Memory B cell (primary cell): ENCODE measurements at regions not wholly inside any gene's neighbourhood (a gene's known extent, or its start where the extent isn't known, plus 50 kb on each side); places are given as distances from the start of the nearest gene placed in this dataset.
"Not testable (repeated sequence)": the region's sequence is repeated elsewhere in the genome, so short reads cannot be mapped to it uniquely, and the experiment has no call there.

Source experiments
- ATAC-seq: fragments of 150-1000 bp; cut with Tn5 transposase; 2 replicates; pipeline ENCODE4 v1.10.0; 2021; ENCODE audit warnings: low read depth, mild to moderate bottlenecking, moderate library complexity
- DNase-seq, 2 donors: peaks; one replicate each; pipeline ENCODE4 v3.0.0; 2022; ENCODE audit warnings: low spot score in 2 of 2
- H3K27ac Mint-ChIP-seq: one replicate; pipeline ENCODE4 v1.8.0; 2022; ENCODE audit warnings: mild to moderate bottlenecking, moderate library complexity, mixed read lengths
- H3K27me3 Mint-ChIP-seq: one replicate; pipeline ENCODE4 v1.8.0; 2022; ENCODE audit warnings: mixed read lengths
- H3K36me3 Mint-ChIP-seq: one replicate; pipeline ENCODE4 v1.8.0; 2022; ENCODE audit warnings: mild to moderate bottlenecking, mixed read lengths
- H3K4me1 Mint-ChIP-seq: one replicate; pipeline ENCODE4 v1.8.0; 2022; ENCODE audit warnings: mixed read lengths
- H3K4me3 Mint-ChIP-seq: one replicate; pipeline ENCODE4 v1.8.0; 2022; ENCODE audit warnings: mild to moderate bottlenecking, moderate library complexity, mixed read lengths
- H3K9me3 Mint-ChIP-seq: one replicate; pipeline ENCODE4 v1.8.0; 2022; ENCODE audit warnings: mixed read lengths

DNA sequence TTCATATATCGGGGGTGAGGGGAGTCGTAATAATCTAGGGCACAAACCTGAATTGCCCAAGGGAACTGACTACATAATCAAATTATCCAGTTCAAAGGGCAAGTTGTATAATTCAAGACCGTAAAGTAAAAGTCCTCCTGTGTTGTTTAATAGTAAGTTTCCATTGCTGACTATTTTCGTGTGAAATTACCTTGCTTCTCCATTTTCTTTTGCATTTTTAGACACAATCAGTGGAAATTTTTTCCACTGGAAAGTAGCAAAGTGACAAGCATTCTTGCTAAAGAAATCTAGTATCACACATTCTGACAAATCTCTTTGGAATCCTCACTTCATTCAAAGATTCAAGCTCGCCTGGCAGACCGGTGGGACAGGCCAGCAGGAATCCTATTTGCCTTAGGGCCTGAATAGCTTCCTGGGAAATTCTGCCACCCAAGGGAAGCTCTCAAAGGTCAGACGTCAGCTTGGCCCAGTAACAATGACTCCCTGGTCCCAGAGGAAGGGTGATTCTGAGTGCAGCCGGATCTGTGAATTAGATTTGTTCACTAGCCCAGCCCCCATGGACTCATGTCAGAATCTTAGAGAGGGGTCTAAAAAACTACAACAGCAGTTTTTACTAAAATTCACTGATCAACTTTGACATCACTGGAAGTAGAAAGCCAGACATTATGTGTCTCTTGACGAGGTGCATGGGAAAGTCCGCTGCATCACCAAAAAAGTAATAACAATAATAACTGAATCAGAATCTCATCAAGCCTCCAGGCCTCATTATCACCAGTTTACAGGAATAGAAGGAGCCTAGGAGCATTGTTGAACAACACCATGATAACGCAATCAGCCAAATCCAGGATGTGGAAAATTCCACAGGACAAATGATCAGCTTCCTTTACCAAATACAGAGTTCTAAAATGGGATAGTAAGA, 161.0 kb downstream of the SKIDA1 start:
- no peak for DNase-seq
- Mint-ChIP-seq H3K27me3 (peaks cover 4% of the 10 kb centered on the region), H3K9me3 (peaks cover 1% of the 10 kb centered on the region), H3K36me3 (no peaks in the 10 kb centered on the region), H3K4me3 (no peak overlapping the region), H3K27ac (no peak overlapping the region), H3K4me1 (no peaks in the 10 kb centered on the region)
- no peak for ATAC-seq

DNA sequence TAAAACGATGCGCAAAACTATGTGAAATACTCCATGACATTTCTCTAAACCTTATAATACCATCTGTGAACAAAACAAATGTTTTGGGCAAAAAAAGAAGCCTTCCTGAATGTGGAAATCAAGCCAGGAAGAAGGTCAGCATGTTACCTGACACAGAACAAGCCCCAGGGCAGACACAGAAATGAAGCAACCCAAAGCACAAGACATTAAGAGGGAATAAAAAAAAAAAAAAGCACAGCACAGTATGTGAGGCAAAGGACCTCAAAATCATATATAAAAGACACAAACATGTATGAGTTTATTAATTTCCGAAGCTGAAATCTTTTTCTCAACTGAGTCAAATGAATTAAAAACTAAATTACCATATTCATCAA, 161.8 kb downstream of the SKIDA1 start:
- peaks cover 1% of the 10 kb centered on the region for H3K9me3 Mint-ChIP-seq
- no peaks in the 10 kb centered on the region for H3K4me1 Mint-ChIP-seq
- H3K4me3 Mint-ChIP-seq, result no peak overlapping the region
- DNase-seq, result no peak
- ATAC-seq, result no peak
- H3K36me3 Mint-ChIP-seq, result no peaks in the 10 kb centered on the region
- H3K27me3 Mint-ChIP-seq, result peaks cover 4% of the 10 kb centered on the region
- H3K27ac Mint-ChIP-seq, result no peak overlapping the region

DNA sequence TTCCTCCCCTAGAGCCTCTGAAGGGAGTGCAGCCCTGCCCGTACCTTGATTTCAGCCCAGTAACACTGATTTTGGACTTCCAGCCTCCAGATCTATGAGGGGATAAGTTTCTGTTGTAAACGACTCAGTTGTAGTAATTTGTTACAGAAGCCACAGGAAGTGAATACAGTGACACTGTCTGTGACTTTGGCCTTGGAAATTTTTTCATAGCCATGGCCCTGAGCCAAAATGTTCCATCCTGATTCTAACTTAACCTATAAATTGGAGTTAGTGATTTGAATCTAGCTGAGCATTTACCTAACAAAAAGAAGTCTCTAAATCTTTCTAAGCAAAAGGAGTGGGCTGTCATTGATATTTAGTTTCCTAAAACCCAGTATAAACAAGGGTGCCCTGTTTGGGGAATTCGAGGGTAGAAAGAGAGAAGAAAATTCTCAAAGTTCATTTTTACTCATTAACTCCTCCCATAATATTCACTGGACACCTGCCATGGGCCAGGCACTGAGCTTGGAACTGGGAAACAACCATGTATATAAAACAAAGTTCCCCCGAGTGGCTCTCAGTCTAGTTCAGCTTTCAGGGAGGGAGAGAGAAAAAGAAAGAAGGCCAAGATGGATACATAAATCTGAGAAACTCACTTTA, 162.3 kb downstream of the SKIDA1 start:
- H3K27me3 Mint-ChIP-seq, result peaks cover 4% of the 10 kb centered on the region

DNA sequence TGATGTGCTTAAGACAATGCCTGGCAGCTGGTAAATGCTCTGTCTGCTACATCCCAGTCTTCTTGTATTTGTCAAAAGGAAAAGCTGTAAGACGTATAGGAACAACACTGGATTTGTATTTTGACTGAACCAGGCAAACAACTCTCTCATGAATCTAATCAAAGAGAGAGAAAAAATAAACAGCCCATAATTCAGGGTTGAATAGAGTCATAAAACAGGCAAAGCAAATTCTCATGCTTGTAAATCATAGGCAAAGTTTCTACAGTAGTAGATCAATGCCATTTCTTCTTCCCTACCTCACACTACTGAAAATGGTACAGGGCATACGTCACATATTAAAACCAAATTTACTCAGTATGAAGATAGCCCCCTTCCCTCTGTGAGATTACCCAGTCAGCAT, 166.3 kb downstream of the SKIDA1 start:
- ATAC-seq (no peak), DNase-seq (no peak)
- H3K27ac Mint-ChIP-seq, result no peak overlapping the region
- peaks cover 2% of the 10 kb centered on the region for H3K27me3 Mint-ChIP-seq
- no peaks in the 10 kb centered on the region for H3K9me3 Mint-ChIP-seq
- no peak overlapping the region for H3K4me3 Mint-ChIP-seq
- H3K4me1 Mint-ChIP-seq, result no peaks in the 10 kb centered on the region
- no peaks in the 10 kb centered on the region for H3K36me3 Mint-ChIP-seq

More for the DNA sequence above, 162.3 kb downstream of the SKIDA1 start:
- DNase-seq (no peak), ATAC-seq (no peak)
- peaks cover 1% of the 10 kb centered on the region for H3K9me3 Mint-ChIP-seq
- no peak overlapping the region for H3K4me3 Mint-ChIP-seq
- H3K27ac Mint-ChIP-seq, result no peak overlapping the region
- no peaks in the 10 kb centered on the region for H3K36me3 Mint-ChIP-seq
- H3K4me1 Mint-ChIP-seq, result no peaks in the 10 kb centered on the region

DNA sequence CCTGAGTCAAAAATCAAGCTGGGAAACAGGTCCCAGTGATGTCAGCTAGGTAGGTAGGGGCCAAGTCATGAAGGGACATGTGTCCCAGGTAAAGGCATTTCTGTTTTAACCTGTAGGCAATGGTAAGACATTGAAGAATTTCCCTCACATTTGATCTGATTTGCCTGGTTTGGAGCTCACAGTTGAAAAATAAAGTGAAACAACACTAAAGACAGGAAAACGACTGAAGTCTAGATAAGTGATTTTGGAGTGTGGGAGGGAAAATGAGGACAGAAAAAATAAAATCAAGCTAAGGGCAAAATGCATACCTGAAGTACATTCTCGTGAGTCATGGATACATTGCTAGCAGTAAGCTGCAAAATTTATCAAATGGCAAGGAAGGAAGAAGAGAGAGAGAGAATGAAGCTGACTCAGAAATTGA, 169.9 kb downstream of the SKIDA1 start:
- no peak for DNase-seq
- Mint-ChIP-seq H3K9me3 (peaks cover 2% of the 10 kb centered on the region), H3K27ac (no peak overlapping the region), H3K4me3 (no peak overlapping the region), H3K4me1 (no peaks in the 10 kb centered on the region), H3K27me3 (no peaks in the 10 kb centered on the region), H3K36me3 (no peaks in the 10 kb centered on the region)
- no peak for ATAC-seq

DNA sequence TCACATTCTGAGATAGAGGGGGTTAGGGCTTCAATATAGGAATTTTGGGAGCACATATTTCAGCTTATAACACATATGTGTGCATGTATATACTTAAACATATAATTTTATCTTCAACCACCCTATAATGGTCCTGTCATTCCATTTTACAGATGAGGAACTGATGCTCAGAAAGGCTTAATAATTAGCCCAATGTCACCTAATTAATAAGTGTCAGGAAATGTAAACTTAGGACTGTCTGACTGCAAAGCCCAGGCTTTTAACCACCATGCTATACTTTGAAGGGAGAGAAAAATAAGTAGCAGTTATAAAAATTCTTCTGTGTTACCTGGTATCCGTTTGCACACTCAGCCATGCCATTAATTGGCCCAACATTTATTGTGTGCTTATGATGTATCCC, 172.6 kb downstream of the SKIDA1 start:
- peaks cover 1% of the 10 kb centered on the region for H3K36me3 Mint-ChIP-seq
- peaks cover 1% of the 10 kb centered on the region for H3K27me3 Mint-ChIP-seq
- no peak overlapping the region for H3K4me3 Mint-ChIP-seq
- H3K4me1 Mint-ChIP-seq, result no peaks in the 10 kb centered on the region
- H3K27ac Mint-ChIP-seq, result no peak overlapping the region
- H3K9me3 Mint-ChIP-seq, result peaks cover 2% of the 10 kb centered on the region
- no peak for ATAC-seq
- DNase-seq, result no peak

DNA sequence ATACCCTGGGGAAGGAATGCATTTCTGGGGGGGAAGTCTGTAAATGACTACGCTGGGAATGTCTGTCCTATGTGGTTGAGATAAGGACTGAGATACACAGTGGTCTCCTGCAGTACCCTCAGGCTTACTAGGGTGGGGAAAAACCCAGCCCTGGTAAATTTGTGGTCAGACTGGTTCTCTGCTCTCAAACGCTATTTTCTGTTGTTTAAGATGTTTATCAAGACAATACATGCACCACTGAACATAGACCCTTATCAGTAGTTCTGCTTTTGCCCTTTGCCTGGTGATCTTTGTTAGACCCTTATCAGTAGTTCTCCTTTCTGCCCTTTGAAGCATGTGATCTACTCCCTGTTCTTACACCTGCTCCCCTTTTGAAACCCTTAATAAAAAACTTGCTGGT, 173.9 kb downstream of the SKIDA1 start:
- H3K36me3 Mint-ChIP-seq, H3K27ac Mint-ChIP-seq, H3K4me3 Mint-ChIP-seq, H3K4me1 Mint-ChIP-seq, ATAC-seq, H3K9me3 Mint-ChIP-seq, DNase-seq, H3K27me3 Mint-ChIP-seq: not testable (repeated sequence)

DNA sequence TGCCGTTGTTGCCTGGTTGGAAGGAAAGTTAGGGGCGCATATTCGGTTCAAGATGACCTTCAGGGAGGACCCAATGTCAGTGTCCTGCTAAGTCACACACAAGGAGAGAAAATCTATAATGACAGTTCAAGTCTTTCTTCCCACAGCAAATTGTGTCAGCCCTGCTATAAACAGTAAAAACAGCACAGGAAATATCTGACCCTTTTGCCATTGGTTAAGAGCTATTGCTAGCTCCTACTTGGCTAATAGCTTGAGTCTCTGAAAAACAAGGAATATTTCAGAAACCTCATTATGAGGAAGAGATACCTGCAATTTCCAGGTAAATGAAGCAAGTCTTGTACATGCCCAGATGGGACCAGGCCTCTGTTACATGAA, 175.6 kb downstream of the SKIDA1 start:
- Mint-ChIP-seq H3K27ac (no peak overlapping the region), H3K27me3 (peaks cover 3% of the 10 kb centered on the region), H3K4me1 (no peaks in the 10 kb centered on the region), H3K4me3 (no peak overlapping the region), H3K36me3 (peaks cover 1% of the 10 kb centered on the region), H3K9me3 (peaks cover 5% of the 10 kb centered on the region)
- DNase-seq, result no peak
- ATAC-seq, result no peak

DNA sequence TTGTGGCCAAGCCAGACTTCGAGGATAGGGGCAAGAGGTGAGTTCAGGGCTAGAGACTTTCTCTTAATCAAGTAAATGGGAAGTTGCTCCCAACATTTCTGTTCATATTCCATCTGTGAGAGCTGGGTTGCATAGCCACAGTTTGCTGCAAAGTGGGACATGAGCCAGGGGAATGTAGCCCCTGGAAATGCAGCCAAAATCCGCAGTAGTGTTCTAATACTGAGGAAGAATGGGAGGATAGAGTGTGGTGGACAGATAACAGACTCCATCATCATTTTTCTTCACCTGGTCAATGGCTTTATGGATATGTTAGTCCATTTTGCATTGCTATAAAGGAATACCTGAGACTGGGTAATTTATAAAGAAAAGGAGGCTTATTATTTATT, 177.7 kb downstream of the SKIDA1 start:
- DNase-seq, result no peak
- Mint-ChIP-seq H3K4me3 (no peak overlapping the region), H3K9me3 (peaks cover 5% of the 10 kb centered on the region), H3K36me3 (peaks cover 1% of the 10 kb centered on the region), H3K4me1 (no peaks in the 10 kb centered on the region), H3K27ac (no peak overlapping the region), H3K27me3 (peaks cover 5% of the 10 kb centered on the region)
- no peak for ATAC-seq

DNA sequence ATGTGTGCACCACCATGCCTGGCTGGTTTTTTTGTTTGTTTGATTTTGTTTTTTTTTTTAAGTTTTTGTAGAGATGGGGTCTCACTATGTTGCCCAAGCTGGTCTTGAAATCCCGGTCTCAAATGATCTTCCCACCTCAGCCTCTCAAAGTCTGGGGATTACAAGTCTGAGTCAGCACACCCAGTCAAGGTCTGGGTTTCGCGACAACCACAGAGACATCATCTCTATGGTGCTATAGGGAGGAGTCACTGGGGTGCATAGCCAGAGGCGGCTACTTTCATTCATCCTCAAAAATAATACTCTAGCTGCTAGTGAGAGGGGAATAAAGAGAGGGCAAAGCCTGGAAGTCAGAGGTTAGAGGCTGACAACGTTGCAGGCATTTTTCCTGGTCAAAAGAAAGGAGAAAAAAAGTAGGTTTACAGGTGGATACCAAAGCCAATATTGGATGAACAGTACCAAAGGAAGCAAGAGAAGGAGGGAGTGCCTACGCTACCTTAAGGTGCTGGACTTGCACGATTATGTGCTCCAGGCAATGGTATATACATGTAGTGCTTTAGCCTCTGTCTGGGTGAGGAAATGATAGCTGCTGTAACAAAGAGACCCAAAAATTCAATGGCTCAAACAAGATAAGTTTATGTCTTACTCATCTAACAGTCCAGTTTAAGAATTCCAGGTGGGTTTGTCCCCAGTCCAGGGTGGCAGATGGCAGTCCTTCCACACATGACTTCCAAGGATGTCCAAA, 178.3 kb downstream of the SKIDA1 start:
- Mint-ChIP-seq H3K36me3 (peaks cover 1% of the 10 kb centered on the region), H3K9me3 (peaks cover 5% of the 10 kb centered on the region), H3K4me1 (no peaks in the 10 kb centered on the region), H3K27ac (no peak overlapping the region), H3K27me3 (peaks cover 5% of the 10 kb centered on the region), H3K4me3 (no peak overlapping the region)
- DNase-seq (no peak), ATAC-seq (no peak)

DNA sequence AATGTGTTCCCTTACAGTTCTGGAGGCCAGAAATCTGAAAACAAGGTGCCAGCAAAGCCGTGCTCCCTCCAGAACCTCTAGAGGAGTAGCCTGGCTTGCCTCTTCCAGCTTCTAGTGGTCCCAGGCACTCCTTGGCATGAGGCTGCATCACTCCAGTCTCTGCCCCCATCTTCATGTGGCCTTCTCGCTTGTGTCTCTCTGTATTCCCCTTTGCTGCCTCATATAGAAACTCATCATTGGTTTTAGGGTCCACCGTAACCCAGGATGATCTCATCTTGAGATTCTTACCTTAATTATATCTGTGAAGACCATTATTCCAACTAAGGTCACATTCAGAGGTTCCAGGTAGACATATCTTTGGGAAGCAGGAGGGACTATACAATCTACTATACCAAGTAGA, 182.4 kb downstream of the SKIDA1 start:
- ATAC-seq, result no peak
- Mint-ChIP-seq H3K36me3 (no peaks in the 10 kb centered on the region), H3K9me3 (peaks cover 3% of the 10 kb centered on the region), H3K4me1 (no peaks in the 10 kb centered on the region), H3K4me3 (no peak overlapping the region), H3K27ac (no peak overlapping the region), H3K27me3 (peaks cover 8% of the 10 kb centered on the region)
- DNase-seq, result no peak

DNA sequence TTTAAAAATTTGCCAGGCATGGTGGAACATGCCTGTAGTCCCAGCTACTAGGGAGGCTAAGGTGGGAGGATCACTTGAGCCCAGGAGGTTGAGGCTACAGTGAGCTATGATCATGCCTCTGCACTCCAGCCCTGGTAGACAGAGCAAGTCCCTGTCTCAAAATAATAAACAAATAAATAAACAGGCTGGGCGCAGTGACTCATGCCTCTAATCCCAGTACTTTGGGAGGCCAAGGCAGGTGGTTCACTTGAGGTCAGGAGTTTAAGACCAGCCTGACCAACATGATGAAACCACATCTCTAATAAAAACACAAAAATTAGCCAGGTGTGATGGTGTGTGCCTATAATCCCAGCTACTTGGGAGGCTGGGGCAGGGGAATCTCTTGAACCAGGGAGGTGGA, 183.0 kb downstream of the SKIDA1 start:
- H3K4me1 Mint-ChIP-seq, H3K9me3 Mint-ChIP-seq, ATAC-seq, H3K27me3 Mint-ChIP-seq, DNase-seq, H3K4me3 Mint-ChIP-seq, H3K36me3 Mint-ChIP-seq, H3K27ac Mint-ChIP-seq: not testable (repeated sequence)

DNA sequence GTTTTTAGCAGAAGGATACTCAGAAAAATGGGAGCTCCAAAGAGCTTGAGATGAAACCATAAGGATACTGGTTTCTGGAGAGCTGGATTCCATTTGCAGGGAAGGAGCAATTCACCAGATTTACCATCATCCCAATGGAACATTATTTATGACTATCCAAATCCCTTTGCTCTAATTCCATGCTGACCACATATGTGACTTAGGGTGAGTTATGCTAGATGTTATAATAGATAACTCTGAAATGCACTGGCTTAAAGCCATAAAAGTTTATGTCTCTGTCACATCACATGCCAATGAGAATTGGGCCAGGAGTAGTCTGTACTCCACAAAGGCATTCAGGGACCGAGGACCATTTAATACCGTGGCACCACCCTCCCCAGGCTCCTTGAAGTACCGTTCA, 185.2 kb downstream of the SKIDA1 start:
- DNase-seq (no peak), ATAC-seq (no peak)
- H3K9me3 Mint-ChIP-seq, result peaks cover 2% of the 10 kb centered on the region
- H3K27me3 Mint-ChIP-seq, result peaks cover 8% of the 10 kb centered on the region
- H3K27ac Mint-ChIP-seq, result no peak overlapping the region
- no peaks in the 10 kb centered on the region for H3K4me1 Mint-ChIP-seq
- H3K4me3 Mint-ChIP-seq, result no peak overlapping the region
- no peaks in the 10 kb centered on the region for H3K36me3 Mint-ChIP-seq

DNA sequence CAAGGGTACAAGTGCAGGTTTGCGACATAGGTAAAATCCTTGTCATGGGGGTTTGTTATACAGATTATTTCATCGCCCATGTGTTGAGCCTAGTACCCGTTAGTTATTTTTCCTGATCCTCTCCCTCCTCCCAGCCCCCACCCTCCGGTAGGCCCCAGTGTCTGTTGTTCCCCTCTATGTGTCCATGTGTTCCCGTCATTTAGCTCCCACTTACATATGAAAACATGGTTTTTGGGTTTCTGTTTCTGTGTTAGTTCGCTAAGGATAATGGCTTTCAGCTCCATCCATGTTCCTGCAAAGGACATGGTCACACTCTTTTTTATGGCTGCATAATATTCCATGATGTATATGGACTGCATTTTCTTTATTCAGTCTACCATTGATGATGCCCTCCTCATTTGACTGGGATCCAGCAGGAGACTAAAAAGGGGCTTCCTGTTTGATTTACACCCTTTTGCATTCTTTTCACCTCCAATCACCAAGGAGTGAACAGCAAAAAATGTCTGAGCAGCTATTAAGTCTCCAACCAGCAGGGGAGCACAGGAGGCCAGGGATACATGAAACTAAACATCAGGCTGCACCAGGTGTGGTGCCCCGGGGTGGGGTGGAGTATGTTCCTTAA, 188.2 kb downstream of the SKIDA1 start:
- DNase-seq, result no peak
- peaks cover 7% of the 10 kb centered on the region for H3K27me3 Mint-ChIP-seq
- no peak overlapping the region for H3K4me3 Mint-ChIP-seq
- H3K36me3 Mint-ChIP-seq, result no peaks in the 10 kb centered on the region
- H3K9me3 Mint-ChIP-seq, result peaks cover 2% of the 10 kb centered on the region
- ATAC-seq, result no peak
- H3K27ac Mint-ChIP-seq, result no peak overlapping the region
- no peaks in the 10 kb centered on the region for H3K4me1 Mint-ChIP-seq
